ENCODE measurements at regions not wholly inside any gene's neighbourhood (a gene's known extent, or its start where the extent isn't known, plus 50 kb on each side); places are given as distances from the start of the nearest gene placed in this dataset.

DNA sequence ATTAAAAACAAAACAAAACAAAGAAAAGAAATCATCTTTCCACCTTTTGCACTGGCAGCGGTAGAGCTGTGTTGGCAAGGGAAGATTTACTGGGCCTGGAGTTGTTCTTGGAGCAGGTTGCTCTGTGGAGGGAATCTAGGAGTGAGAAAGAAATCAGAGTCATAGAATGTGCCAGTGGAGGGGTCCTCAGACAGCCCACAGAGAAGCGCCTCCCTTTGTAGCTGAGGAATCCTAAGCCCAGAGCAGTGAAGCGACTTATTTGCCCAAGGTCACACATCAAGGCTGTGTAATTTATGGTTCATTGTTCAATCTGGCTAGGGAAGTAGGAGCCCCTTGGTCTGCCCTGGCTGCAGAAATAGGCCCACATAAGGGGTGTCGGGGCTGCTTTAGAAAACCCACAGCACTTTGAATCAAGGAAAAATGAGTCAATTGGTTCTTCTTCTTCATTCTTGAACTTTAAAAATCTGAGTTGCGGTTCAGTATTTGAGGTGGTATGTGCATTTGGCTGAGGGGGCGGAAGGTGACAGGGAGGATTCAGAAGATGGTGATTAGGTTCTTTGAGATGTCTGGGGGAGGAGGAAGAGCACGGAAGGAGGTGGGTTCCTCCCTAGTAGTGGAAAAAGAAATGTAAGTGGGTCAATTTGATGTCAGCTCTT lies 253.7 kb downstream of the PTEN start:
- Mint-ChIP-seq H3K4me3 (no peak overlapping the region), H3K4me1 (ENCODE audit: low read depth) (peaks cover 22% of the 10 kb centered on the region), H3K9me3 (no peaks in the 10 kb centered on the region), H3K27me3 (ENCODE audit: low read depth) (no peaks in the 10 kb centered on the region), H3K36me3 (ENCODE audit: insufficient read depth) (no peaks in the 10 kb centered on the region)
- ATAC-seq (peak; percentile 92 to 94), DNase-seq (peak; percentile 43)

DNA sequence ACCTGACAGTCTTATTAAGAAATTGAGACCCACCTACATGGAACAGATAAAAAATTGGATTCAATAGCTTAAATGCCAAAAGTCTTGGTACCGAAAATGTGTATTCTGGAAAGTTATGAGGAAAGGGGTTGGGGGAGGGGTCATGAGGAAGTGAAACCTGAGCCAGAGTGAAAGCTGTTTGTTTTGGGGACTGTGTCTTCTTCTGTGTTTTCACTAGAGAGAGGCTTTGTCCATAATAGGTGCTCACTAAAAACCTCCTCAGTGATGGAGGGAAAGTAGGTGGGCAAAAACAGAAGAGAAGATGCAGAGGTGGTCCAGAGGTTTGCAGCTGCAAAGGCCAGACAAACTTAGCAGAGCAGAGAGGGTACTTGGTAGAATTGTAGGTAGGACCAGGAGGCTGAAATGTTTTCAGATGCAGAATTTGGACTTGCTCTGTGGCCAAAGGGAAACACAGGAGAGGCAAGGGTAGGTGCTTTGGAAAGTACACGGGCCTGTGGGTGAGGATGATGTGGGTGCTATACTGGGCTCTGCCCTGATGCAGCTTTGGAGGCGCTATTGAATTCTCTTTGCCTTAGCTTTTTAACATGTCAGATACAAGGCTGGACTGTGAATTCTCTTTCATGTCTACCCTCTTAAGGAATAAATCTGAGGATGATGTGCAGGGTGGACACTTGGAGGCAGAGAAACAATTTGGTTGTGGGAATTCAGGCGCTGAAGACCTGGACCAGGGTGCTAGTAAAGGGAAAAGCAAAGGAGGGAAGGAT lies 254.6 kb downstream of the PTEN start:
- H3K9me3 Mint-ChIP-seq = no peaks in the 10 kb centered on the region
- no peak overlapping the region for H3K4me3 Mint-ChIP-seq
- H3K4me1 Mint-ChIP-seq (ENCODE audit: low read depth) = peaks cover 20% of the 10 kb centered on the region
- no peaks in the 10 kb centered on the region for H3K36me3 Mint-ChIP-seq (ENCODE audit: insufficient read depth)
- H3K27me3 Mint-ChIP-seq (ENCODE audit: low read depth) = no peaks in the 10 kb centered on the region
- no peak for DNase-seq
- no peak for ATAC-seq

- Mint-ChIP-seq H3K4me1 (ENCODE audit: low read depth) (peaks cover 20% of the 10 kb centered on the region), H3K4me3 (no peak overlapping the region), H3K9me3 (no peaks in the 10 kb centered on the region), H3K36me3 (ENCODE audit: insufficient read depth) (no peaks in the 10 kb centered on the region), H3K27me3 (ENCODE audit: low read depth) (no peaks in the 10 kb centered on the region)
- ATAC-seq (no peak), DNase-seq (no peak)
Measured at GRCh38 chr10:88118729-88119128, 255.3 kb downstream of the PTEN start.

GRCh38 chr10:88119160-88119559 lies 255.7 kb downstream of the PTEN start:
- H3K27me3 Mint-ChIP-seq (ENCODE audit: low read depth) = no peaks in the 10 kb centered on the region
- no peak for DNase-seq
- H3K9me3 Mint-ChIP-seq = no peaks in the 10 kb centered on the region
- H3K4me3 Mint-ChIP-seq = no peak overlapping the region
- no peaks in the 10 kb centered on the region for H3K36me3 Mint-ChIP-seq (ENCODE audit: insufficient read depth)
- ATAC-seq = no peak
- H3K4me1 Mint-ChIP-seq (ENCODE audit: low read depth) = peaks cover 18% of the 10 kb centered on the region

DNA sequence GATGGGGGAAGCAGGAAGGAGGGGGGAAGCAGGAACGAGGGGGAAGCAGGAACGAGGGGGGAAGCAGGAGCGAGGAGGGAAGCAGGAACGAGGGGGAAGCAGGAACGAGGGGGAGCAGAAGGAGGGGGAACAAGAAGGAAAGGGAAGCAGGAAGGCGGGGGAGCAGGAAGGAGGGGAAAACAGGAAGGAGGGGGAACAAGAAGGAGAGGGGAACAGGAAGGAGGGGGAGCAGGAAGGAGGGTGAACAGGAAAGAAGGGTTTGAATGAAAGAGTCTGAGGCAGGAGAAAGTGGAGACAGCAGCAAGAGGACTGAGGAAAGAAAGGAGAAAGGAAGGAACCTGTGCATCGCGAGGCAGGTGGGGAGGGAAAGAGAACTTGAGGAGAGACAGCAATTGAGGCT lies 256.6 kb downstream of the PTEN start:
- Mint-ChIP-seq H3K9me3 (no peaks in the 10 kb centered on the region), H3K27me3 (ENCODE audit: low read depth) (no peaks in the 10 kb centered on the region), H3K36me3 (ENCODE audit: insufficient read depth) (no peaks in the 10 kb centered on the region), H3K4me1 (ENCODE audit: low read depth) (peaks cover 10% of the 10 kb centered on the region), H3K4me3 (no peak overlapping the region)
- ATAC-seq = no peak
- no peak for DNase-seq

DNA sequence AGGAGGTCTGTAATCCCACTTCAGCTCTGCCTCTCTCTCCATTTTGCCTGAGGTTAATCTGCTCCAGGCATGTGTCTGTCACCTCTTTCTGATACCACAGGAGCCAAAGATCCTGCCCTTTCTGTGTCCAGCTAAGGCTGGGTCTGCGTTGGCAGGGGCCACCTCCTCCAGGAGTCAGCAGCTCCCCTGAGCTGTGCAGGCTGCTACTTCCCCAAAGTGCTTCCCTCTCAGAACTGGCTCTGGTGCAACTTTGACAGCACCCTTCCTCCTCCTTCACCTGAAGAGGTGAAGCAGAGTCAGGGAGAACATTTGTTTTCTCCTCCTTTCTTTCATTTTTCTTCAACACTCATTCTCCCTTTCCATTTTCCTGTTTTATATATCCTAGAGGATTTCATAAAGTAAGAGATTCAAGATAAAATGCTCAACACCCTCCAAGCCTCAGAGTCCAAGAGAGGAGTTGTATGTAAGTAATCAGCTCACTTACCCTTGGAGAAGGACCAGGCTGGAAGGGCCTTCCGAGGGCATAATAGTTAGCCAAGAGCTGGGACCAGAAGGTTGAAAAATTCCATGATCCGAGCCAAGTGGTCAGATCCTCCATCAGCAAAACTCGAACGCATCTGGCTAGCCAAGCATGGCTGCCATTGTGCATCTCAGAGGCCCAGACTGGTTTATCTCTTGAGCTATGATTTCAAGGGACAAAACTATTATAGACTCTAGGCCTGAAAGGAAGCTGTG lies 257.3 kb downstream of the PTEN start:
- DNase-seq (no peak), ATAC-seq (no peak)
- H3K9me3 Mint-ChIP-seq = no peaks in the 10 kb centered on the region
- H3K36me3 Mint-ChIP-seq (ENCODE audit: insufficient read depth) = no peaks in the 10 kb centered on the region
- no peaks in the 10 kb centered on the region for H3K27me3 Mint-ChIP-seq (ENCODE audit: low read depth)
- H3K4me1 Mint-ChIP-seq (ENCODE audit: low read depth) = peaks cover 10% of the 10 kb centered on the region
- H3K4me3 Mint-ChIP-seq = no peak overlapping the region

- DNase-seq (no peak), ATAC-seq (no peak)
- Mint-ChIP-seq H3K27me3 (ENCODE audit: low read depth) (no peaks in the 10 kb centered on the region), H3K4me3 (no peak overlapping the region), H3K4me1 (ENCODE audit: low read depth) (peaks cover 10% of the 10 kb centered on the region), H3K9me3 (no peaks in the 10 kb centered on the region), H3K36me3 (ENCODE audit: insufficient read depth) (no peaks in the 10 kb centered on the region)
Measured at GRCh38 chr10:88121361-88121760, 257.9 kb downstream of the PTEN start.

DNA sequence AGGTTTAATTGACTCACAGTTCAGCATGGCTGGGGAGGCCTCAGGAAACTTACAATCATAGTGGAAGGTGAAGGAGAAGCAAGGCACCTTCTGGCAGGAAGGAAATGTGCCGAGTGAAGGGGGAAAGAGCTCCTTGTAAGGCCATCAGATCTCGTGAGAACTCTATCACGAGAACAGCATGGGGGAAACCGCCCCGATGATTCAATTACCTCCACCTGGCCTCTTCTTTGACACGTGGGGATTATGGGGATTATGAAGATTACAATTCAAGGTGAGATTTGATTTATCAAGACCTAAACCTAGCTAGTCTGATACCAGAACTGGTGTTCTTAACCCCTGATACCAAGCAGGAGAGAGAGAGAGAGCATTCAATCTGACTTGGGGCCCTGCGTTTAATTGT lies 258.7 kb downstream of the PTEN start:
- no peak for ATAC-seq
- no peak for DNase-seq
- peaks cover 10% of the 10 kb centered on the region for H3K4me1 Mint-ChIP-seq (ENCODE audit: low read depth)
- H3K27me3 Mint-ChIP-seq (ENCODE audit: low read depth) = no peaks in the 10 kb centered on the region
- no peaks in the 10 kb centered on the region for H3K9me3 Mint-ChIP-seq
- no peak overlapping the region for H3K4me3 Mint-ChIP-seq
- no peaks in the 10 kb centered on the region for H3K36me3 Mint-ChIP-seq (ENCODE audit: insufficient read depth)

DNA sequence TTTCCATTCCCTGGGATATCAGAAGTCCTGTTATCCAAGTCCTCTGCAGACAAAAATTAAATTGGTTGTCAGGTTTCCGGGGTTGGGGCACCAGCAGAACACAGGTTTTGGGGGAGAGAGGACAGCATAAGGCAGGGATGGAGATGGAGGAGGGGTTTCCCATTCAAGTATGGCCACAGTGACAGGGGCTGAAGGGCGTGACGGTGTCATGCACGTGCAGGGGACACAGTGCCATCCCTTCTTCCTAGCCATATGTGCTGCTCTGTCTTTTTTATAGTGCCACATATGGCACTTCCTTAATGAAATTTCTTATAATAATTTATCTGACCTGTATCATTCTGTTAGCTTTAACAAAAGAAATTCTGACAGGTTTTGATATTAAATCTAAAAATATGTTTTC lies 259.2 kb downstream of the PTEN start:
- no peaks in the 10 kb centered on the region for H3K27me3 Mint-ChIP-seq (ENCODE audit: low read depth)
- H3K4me3 Mint-ChIP-seq = no peak overlapping the region
- DNase-seq (no peak), ATAC-seq (no peak)
- no peaks in the 10 kb centered on the region for H3K9me3 Mint-ChIP-seq
- H3K4me1 Mint-ChIP-seq (ENCODE audit: low read depth) = peaks cover 10% of the 10 kb centered on the region
- no peaks in the 10 kb centered on the region for H3K36me3 Mint-ChIP-seq (ENCODE audit: insufficient read depth)

GRCh38 chr10:88125766-88126165 lies 262.3 kb downstream of the PTEN start:
- no peaks in the 10 kb centered on the region for H3K27me3 Mint-ChIP-seq (ENCODE audit: low read depth)
- H3K4me3 Mint-ChIP-seq = no peak overlapping the region
- peaks cover 2% of the 10 kb centered on the region for H3K4me1 Mint-ChIP-seq (ENCODE audit: low read depth)
- DNase-seq (no peak), ATAC-seq (no peak)
- H3K9me3 Mint-ChIP-seq = no peaks in the 10 kb centered on the region
- H3K36me3 Mint-ChIP-seq (ENCODE audit: insufficient read depth) = no peaks in the 10 kb centered on the region

DNA sequence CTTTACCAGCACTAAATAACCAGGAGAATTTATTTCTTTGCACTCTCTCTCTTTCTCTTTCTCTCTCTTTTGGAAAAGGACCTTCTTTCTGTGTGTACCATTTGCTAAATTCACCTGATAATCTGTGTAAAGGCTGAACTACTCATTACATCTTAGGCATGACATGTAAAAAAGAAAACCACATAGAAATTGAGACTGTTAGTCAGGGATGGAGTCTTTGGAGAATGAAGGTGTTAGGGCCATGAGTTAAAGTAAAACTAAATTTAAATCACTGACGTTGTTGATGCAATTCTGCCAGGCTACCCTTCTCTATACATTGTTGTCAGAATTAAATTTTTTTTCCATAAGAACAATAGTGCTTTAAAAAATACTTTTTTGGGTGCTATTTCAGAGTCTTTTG lies 263.3 kb downstream of the PTEN start:
- Mint-ChIP-seq H3K4me1 (ENCODE audit: low read depth) (no peaks in the 10 kb centered on the region), H3K27me3 (ENCODE audit: low read depth) (no peaks in the 10 kb centered on the region), H3K4me3 (no peak overlapping the region), H3K36me3 (ENCODE audit: insufficient read depth) (no peaks in the 10 kb centered on the region), H3K9me3 (no peaks in the 10 kb centered on the region)
- DNase-seq = no peak
- peak; percentile 66 to 85 for ATAC-seq

- no peak for DNase-seq
- Mint-ChIP-seq H3K4me3 (no peak overlapping the region), H3K4me1 (ENCODE audit: low read depth) (no peaks in the 10 kb centered on the region), H3K9me3 (no peaks in the 10 kb centered on the region), H3K27me3 (ENCODE audit: low read depth) (no peaks in the 10 kb centered on the region), H3K36me3 (ENCODE audit: insufficient read depth) (no peaks in the 10 kb centered on the region)
- no peak for ATAC-seq
Measured at GRCh38 chr10:88127269-88127668, 263.8 kb downstream of the PTEN start.

GRCh38 chr10:88127766-88128165 lies 264.3 kb downstream of the PTEN start:
- ATAC-seq = no peak
- H3K9me3 Mint-ChIP-seq = no peaks in the 10 kb centered on the region
- no peaks in the 10 kb centered on the region for H3K27me3 Mint-ChIP-seq (ENCODE audit: low read depth)
- DNase-seq = no peak
- no peaks in the 10 kb centered on the region for H3K36me3 Mint-ChIP-seq (ENCODE audit: insufficient read depth)
- no peak overlapping the region for H3K4me3 Mint-ChIP-seq
- no peaks in the 10 kb centered on the region for H3K4me1 Mint-ChIP-seq (ENCODE audit: low read depth)

GRCh38 chr10:88129013-88129412 lies 265.6 kb downstream of the PTEN start:
- Mint-ChIP-seq H3K36me3 (ENCODE audit: insufficient read depth) (no peaks in the 10 kb centered on the region), H3K27me3 (ENCODE audit: low read depth) (no peaks in the 10 kb centered on the region), H3K4me1 (ENCODE audit: low read depth) (no peaks in the 10 kb centered on the region), H3K9me3 (no peaks in the 10 kb centered on the region), H3K4me3 (no peak overlapping the region)
- DNase-seq (no peak), ATAC-seq (no peak)

GRCh38 chr10:88130912-88131311 lies 267.5 kb downstream of the PTEN start:
- no peaks in the 10 kb centered on the region for H3K36me3 Mint-ChIP-seq (ENCODE audit: insufficient read depth)
- peaks cover 4% of the 10 kb centered on the region for H3K9me3 Mint-ChIP-seq
- H3K4me3 Mint-ChIP-seq = no peak overlapping the region
- no peak for DNase-seq
- ATAC-seq = no peak
- H3K4me1 Mint-ChIP-seq (ENCODE audit: low read depth) = no peaks in the 10 kb centered on the region
- no peaks in the 10 kb centered on the region for H3K27me3 Mint-ChIP-seq (ENCODE audit: low read depth)
